HG03097 (cell line): ENCODE measurements at regions not wholly inside any gene's neighbourhood (a gene's known extent, or its start where the extent isn't known, plus 50 kb on each side); places are given as distances from the start of the nearest gene placed in this dataset.
"Not testable (repeated sequence)": the region's sequence is repeated elsewhere in the genome, so short reads cannot be mapped to it uniquely, and the experiment has no call there.

Source experiments
- ATAC-seq: cut with Tn5 transposase; IDR thresholded peaks from one replicate; pipeline ENCODE4 v1.9.1; 2021; ENCODE audit not compliant: unreplicated experiment, low FRiP score

DNA sequence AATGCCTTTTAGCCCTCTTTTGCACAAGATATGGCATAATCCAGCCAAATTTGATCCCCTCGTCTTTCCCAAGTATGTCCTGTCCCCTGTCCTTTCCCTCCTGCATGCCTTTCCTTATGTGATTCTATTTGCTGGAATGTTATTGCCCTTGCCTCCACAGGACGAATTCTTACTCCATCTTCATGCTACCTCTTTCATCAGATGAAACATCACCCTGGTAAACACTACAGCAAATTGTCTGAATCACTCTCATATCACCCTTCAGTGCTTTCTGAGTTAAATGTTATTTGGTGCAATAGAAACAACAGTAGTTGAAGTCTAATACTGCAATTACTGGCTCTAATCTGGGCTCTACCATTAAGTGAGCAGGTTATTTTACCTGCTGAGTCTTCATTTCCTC lies 52.2 kb upstream of the FAT1 start:
- ATAC-seq = no peak

DNA sequence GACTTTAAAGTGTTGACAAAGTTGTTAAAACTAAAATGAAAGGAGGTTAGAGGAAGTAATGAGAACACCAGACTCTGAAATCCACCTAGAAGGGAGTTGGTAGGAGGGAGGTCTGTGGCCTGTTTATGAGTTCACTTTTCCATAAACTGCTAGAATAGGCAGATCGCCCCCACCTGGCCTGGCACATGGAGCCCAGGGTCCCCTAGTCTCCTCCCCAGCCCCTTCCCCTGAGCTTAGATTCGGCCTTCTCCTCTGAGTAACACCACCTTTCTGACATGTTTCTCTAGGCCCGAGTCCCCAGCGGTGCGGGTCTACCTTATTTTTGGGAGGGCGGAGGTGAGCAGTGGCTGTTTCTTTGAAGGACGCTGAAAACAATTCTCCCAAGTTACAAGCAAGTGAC lies 54.5 kb upstream of the FAT1 start:
- no peak for ATAC-seq

DNA sequence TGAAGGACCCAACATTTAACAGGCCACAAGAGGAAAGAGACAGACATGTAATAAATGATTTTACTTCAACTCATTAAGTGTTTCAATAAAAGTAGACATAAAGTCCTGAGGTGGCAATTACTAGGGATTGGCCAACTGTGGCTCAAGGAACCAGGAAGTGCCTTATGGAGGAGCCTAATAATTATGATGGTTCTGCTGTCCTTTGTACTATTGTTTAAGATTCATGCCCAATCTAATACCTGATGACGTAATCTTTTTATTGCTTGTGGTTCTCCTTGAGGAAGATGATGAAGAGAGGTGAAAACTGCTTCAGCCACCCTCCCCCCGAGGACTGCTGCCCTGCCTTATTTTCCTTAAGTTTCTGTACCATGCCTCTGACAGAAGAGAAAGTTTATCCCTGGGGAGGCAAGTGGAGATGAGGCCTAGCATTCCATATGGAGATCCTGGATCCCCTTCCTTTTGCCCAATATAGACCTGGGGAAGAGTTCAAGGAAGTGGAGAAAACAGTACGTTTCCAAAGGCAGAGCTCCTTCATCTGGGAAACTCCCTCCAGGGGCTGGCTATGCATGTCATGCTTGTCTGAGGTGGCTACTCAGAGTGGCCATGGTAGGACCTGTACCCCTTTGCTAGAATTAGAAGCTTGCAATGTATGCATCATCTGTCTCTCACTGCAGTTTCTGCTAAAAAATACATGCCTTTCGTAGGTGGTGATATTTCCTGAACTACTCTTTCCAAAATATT lies 56.8 kb upstream of the FAT1 start:
- ATAC-seq = no peak

DNA sequence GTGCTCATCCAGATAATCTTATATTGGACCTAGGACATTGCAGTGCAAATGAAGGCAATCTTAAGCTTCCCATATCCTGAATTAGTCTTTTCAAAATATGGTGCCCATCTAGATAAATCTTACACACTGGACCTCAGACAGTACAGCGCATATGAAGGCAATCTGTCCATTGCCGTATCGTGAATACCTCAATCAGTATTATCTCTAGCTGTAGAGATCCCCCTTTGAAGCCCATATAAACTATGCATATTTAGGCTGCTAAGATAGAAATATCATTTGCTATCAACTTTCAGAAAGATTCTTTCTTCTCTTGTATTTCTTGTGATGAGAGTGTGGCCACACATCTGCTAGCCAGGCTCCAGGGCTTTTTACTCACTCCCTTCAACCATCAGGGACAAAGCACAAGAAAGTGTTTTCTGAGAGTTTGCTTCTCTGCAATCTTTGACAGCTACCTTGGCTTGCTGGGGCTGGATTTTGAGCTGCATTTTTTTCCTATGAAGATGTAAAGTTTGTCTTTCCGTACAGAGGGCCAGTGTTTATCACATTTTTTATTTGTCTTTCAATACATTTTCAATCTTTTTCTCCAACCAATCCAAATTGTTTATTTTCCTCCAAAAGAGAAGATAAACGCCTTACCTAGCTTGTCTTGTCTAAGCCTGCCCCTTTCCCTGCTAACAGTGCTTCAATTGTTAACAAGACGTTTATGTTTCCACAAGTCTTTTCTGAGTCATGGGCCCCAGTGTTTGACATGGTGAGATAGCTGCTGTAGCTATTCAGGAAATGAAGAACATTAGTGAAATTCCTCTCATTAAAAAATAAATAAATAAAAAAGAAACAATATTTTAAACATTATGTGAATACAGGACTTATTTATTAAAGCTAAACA lies 57.6 kb upstream of the FAT1 start:
- ATAC-seq = no peak

DNA sequence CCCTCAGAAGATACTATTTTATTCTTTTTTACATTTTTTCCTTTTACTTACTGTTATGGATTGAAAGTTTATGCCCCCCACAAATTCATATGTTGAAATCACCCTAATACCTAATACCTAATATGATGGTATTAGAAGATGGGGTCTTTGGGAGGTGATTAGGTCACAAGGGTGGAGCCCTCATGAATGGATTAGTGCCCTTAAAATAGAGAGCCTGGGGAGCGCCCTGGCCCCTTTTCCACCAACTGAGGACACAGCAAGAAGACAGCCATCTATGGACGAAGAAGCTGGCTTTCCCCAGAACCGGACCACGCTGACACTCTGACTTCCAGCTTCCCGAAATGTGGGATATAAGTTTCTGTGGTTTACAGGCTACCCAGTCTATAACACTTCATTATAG lies 58.6 kb upstream of the FAT1 start:
- ATAC-seq = no peak

DNA sequence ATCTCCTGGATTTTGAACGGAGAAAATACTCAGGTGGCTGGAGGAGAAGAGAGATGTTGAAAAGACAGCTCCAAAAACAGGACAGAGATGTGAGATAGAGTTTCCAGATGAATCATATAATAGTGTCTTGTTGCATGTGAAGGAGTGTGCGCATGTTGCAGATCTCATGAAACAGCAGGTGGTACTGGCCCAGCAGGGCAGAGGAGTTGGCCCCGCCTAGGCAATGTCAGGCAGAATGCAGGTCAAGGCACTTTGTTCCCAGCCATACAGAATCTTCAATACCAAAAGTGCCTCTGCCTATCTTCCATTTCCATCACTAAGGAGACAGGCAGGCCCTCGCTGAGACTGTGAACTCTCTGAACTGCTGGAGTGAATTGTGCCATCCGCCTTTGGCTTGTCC lies 63.9 kb upstream of the FAT1 start:
- no peak for ATAC-seq

DNA sequence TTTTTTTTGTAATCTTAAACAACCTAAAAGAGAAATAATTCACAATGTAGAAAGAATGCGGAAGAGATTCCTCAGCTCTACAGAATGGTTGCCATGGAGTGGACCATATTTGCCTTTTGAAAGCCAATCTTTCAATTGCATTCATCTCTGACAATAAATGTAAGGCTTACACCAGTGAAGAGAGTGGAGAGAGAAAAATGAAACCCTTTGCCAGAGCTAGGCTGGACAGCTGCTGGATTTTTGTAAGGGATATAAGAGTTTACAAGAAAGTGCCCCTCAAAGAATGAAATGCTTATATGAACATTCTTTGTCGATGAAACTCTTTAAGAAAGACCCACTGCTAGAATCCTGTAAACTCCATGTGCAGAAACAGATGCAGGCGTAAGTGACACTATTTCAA lies 66.0 kb upstream of the FAT1 start:
- ATAC-seq = no peak

DNA sequence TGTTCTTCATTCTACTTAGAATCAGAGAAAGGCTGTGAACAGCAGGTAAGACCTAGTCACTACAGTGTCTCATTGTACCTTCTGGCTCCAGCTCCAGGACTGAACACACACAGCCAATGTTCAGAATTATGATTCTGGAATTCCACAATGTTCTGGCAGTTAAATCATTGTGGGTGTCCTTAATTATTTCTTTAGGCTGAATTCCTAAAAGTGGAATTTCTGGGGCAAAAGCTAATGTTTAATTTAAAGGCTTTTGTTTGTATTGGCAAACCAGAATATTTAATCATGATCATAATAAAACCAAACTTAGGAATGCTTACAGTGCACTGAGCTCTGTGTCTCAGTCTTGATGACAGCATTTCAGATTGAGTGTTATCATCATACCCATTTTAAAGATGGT lies 67.0 kb upstream of the FAT1 start:
- no peak for ATAC-seq

DNA sequence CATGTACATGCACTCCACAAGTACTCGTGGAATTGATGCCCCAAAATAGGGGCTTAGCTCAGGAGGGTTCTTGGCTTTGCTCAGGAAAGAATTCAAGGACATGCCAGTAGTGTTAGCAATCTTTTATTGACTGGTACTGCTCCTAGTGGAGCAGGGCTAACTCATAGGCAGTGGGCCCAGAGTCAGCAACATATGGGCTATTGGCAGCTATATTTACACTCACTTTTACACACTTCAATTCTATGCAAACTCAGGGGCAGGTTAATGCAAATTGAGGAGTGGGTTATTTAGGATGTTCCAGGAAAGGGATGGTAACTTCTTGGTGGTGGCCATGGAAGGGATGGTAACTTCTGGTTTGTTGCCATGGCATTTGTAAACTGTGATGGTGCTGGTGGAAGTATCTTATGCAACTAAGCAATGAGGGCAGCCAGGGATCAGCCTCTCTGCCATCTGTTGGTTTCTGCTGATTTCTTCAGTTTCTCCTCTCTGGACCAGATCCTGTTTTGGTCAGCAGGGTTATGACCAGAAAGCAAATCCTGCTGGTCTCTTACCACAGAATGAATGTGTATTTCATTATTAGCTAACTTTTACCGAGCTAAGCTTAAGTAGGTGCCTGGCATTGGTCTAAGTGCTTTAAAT lies 69.2 kb upstream of the FAT1 start:
- ATAC-seq = no peak

DNA sequence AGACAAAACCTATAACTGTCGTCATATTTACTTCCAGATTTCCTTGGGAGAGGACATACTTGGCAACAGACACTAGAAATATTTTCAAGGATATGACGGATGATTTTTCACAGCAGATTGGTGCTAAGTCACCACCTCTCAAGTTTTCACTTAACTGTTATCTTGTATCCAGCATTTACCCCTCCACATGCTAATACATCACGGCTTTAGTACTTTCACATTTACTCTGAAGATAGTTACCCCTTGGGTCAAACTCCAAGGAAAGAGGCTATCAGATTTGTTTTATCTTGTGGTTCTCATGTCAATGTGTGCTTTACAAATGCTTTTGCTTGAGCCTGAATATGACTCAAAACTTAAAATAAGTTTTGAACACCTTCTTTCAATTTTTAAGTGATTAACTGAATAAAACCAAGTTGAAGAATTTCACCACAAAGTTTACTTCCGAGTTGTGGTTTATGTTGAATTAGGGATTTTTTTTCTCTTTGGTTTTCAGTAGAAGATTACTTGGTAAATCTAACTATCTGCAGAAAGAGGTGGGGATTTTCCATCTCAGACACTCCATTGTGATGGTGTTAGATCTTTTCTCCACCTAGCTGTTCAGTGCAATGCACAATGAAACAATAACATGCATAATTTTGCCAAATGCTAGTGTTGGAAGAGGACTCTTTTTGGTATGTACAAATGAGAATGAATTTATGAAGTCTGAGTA lies 75.4 kb upstream of the FAT1 start:
- ATAC-seq = no peak

DNA sequence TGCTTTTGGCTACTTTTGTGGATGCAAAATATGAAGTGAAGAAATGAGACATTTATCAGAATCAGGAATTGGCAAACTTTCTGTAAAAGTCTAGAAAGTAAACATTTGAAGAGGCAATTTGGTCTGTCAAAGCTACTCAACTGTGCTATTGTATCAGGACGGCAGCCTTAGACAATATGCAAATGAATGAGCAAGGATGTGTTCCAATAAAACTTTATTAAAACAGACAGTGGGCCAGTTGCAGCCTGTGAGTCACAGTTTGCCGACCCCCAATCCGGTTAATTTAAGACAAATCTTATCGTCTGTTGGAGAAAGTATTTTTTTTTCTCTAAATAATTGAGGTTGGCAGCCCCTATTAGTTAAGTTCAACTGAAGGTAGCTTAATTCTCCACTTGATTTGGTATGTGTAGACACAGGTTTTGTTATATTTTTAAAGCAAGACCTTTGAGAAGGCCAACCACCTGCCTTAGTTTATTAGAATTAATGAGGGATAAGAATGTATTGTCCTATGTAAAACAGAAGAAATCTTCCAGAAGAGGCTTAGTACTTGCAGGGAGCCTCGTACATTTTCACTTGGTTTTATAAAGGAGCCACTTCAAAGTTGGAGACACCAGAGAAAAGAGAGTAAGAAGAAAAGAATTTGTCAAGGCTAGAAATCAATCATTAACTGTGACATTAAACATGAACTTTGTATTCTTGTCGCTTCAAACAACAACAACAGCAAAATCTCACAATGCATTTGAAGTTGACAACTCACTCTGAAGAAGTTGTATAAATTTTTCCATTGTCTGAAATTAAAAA lies 81.6 kb upstream of the FAT1 start:
- no peak for ATAC-seq

DNA sequence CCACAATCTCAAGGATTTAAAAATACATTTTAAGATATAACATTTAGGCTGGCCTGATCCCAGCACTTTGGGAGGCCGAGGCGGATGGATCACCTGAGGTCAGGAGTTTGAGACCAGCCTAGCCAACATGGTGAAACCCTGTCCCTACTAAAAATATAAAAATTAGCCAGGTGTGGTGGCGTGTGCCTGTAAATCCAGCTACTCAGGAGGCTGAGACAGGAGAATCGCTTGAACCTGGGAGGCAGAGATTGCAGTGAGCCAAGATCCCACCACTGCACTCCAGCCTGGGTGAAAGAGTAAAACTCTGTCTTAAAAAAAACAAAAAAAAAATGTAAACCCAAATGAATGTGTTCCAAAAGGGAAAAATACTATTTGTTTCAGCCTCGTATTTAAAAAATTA lies 82.3 kb upstream of the FAT1 start:
- not testable (repeated sequence) for ATAC-seq

DNA sequence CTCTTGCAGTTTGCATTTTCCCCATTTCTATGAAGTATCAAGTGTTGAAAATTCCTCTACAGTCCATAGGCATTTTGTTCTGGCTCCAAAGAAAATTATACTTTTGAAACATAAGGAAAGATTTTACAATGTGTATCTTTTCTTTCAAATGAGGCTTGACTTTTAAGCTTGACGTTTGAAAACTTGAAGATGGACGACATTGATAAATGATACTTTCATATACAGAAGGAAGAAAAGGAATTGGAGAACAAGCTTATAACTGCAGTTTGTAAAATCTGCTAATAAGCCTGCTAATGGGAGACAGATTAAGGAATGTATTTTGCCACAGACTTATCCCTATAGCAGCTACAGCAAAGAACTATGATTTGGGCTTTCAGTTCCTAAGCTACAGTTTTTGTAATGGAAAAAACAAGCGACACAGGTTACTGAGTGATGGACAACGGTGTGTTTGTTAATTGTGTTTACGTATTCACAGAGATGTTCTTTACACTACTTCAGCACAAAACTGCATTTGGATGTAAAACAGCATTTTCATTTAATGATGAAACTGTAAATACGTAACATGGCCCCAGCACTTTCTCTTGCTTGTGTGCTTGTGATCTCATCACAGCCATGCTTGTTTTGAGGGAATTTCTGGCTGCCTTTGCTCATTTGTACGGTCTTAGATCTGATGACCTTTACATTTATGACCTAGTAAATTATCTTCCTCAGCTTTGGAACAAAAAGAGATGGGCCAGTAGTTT lies 83.2 kb upstream of the FAT1 start:
- ATAC-seq = no peak

DNA sequence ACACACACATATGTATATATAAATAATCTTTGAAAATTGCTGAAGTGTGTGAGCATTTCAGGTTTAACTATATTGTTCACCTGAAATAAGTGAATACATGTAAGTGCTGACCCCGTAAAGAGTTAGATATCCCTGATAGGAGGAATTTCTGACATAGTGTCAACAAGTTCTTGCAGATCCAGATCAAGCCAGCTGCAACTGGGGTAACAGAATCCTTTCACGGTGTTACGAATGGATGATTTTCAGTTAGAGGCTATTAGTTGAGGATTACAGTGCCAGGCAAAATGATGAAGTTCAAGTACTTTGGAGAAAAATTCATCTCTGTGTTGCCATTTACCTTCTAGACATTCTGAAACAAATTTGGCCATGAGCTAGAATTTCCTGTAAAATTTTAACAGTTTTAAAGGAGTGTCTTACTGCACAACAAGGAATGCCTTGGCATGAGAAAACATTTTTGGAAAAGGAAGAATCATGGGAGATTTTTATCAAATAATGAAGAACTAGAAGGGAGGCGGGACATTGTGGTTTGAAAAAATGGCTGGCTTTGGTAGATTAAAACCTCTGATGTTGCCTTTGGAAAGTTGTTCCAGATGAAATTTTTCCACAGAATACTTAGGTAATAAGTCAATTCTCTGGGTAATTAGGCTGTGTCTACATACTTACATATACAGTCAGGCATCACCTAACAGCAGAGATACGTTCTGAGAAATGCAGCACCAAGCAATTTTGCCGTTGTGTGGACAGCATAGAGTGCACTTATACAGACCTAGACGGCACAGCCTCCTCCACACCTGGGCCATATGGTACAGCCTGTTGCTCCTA lies 84.4 kb upstream of the FAT1 start:
- no peak for ATAC-seq

DNA sequence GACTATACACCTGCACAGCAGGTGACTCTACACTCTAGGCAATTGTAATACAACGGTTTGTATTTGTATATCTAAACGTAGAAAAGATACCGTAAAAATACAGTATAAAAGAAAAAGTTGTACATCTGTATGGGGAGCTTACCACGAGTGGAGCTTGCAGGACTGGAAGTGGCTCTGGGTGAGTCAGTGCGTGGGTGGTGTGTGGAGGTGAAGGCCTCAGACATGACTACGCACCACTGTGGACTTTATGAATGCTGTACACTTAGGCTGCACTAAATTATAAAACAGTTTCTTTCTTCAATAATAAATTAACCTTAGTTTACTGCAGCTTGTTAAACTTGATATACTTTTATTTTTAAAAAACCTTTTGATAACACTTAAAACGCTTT lies 85.0 kb upstream of the FAT1 start:
- no peak for ATAC-seq

DNA sequence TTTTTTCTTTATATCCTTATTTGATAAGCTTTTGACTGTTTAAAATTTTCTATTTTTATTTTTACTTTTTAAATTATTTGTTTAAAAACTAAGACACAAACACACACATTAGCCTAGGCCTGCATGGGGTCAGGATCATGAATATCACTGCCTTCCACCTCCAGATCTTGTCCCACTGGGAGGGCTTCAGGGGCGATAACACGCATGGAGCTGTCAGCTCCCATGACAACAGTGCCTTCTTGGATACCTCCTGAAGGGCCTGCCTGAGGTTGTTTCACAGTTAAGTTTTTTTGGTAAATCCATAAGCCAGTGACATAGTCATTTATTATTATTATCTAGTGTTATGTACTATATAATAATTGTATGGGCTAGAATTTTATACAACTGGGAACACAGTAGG lies 85.4 kb upstream of the FAT1 start:
- no peak for ATAC-seq

DNA sequence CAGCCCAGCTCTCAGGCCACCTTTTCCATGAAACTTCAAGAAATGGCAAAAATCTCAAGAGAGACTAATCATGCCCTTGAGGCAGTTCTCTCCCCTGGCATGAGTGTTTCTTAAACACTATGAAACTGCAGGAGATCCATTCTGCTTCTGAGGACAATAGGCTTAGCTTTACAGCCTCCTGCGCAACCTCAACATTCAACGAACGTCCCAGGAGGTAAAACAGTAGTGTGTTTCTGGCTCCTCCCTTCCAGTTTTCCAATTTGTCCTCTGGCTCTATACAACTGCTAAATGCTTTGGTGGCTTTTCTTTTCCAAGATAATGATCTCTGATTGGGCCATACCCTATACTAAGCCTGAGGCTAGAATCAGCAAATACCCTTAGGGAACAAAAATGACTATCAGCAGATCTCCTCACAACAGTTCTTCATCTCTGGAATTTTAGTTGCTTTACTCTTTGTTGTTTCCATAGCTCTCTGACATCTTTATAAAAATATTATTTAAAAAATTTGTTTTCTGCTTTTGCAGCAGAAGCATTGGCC lies 87.0 kb upstream of the FAT1 start:
- ATAC-seq = no peak

DNA sequence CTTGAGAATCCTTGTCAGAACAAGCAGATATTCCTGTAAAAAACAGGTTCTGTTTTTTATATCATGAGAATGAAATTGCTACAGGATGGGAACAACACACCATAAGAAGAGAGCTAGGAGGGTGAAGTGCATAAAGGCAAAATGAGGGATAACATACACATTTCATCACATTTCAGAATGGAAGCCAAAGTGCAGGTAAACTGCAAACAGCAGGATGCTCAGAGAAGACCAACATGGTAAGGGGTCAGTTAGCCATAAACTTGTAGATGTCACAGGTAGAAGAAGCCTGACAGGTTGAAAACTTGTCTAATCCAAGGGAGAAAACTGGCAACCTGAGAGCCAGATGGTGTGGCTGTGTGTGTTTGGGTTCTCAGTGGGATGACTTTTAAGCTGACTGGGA lies 88.9 kb upstream of the FAT1 start:
- ATAC-seq = no peak
